GM18520 (cell line): ENCODE measurements at regions not wholly inside any gene's neighbourhood (a gene's known extent, or its start where the extent isn't known, plus 50 kb on each side); places are given as distances from the start of the nearest gene placed in this dataset.

Experiments
- ATAC-seq: cut with Tn5 transposase; IDR thresholded peaks from one replicate; pipeline ENCODE4 v1.9.1; 2021; ENCODE audit not compliant: unreplicated experiment

- no peak for ATAC-seq
These were observed 841.0 kb upstream of the CELF4 start for GRCh38 chr18:38406607-38407006.

GRCh38 chr18:38402509-38402908, 836.9 kb upstream of the CELF4 start:
- ATAC-seq = no peak

- no peak for ATAC-seq
These were observed 831.5 kb upstream of the CELF4 start for GRCh38 chr18:38397094-38397493.

GRCh38 chr18:38386146-38386545, 820.5 kb upstream of the CELF4 start:
- no peak for ATAC-seq

- no peak for ATAC-seq
These were observed 804.4 kb upstream of the CELF4 start for GRCh38 chr18:38369772-38370690.

GRCh38 chr18:38368886-38369285, 803.3 kb upstream of the CELF4 start:
- no peak for ATAC-seq

DNA sequence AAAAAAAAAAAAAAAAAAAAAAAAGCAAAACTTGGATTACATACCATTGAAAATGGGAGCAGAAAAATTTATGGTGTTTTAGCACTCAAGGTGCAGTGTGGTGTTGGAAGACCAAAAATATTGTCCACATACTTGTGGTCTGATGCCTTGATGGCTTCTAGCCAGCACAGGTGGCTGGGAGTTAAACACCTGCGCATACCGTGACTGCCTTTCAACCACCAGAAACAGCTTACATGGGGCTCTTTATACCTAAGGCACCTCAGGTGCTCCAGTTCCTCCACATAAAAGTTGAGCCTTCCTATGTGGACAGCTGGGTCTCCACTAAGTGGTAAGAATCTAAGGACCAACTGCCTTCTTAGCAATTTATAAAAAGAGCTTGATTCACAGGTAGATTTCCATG, 802.6 kb upstream of the CELF4 start:
- ATAC-seq = no peak

- ATAC-seq = no peak
These were observed 801.9 kb upstream of the CELF4 start for GRCh38 chr18:38367473-38367872.

- no peak for ATAC-seq
These were observed 796.7 kb upstream of the CELF4 start for GRCh38 chr18:38362286-38362792.

- ATAC-seq = no peak
These were observed 793.4 kb upstream of the CELF4 start for GRCh38 chr18:38358805-38359657.

DNA sequence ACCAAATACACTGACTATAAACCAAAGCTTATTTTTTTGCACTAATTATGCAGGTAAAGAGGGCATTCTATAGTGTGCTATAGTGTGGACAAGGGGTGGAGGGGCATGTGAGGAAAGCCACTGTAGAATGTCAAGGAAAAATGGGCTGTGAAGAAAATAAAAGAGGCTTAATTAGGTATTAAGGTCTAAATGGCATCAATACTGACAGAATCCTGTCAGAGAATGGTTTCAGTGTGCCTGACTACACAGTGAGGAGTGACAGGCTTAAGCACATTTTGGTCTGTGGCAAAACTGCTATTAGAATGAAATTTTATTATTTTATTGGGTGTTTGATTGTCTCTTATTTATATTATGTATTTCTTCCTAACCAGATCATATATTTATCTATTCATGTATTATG, 787.6 kb upstream of the CELF4 start:
- ATAC-seq = no peak

DNA sequence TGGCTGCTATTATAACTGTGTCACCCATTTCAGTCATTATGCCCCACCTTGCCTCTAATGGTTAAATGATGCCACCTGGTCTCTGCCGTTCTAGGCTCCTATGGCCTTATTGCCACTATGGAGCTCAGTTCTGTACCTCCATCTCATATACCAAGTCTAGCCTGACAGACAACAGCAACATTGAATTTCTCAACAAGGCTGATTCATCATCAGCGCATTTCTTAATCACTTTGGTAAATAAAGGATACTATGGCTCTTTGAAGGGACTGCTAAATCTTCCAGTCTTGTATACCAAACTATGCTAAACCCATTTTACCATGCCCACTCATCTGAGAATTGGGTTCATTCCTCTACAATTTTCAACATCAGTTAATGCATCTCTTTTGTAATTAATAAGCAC, 784.5 kb upstream of the CELF4 start:
- no peak for ATAC-seq

DNA sequence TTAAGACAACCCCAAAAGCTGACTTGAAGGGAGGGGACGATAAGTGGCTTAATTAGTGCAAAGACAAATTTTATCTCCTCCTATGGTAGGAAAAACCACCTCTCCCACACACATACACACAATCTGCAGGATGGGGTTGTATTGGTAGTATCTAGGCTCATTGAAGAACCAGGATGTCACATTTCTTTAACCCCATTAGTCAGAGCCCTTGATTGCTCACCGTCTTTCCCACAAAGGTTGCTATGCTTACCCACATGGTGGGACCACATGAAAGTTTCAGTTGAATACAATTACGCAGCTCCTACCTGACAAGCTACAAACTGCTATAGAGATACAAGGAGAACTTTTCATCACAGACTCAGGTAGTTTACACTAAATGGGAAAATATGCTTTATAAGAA, 765.0 kb upstream of the CELF4 start:
- no peak for ATAC-seq

- no peak for ATAC-seq
These were observed 763.5 kb upstream of the CELF4 start for GRCh38 chr18:38329145-38329544.

- ATAC-seq = no peak
These were observed 756.6 kb upstream of the CELF4 start for GRCh38 chr18:38322206-38322605.

- no peak for ATAC-seq
These were observed 755.7 kb upstream of the CELF4 start for GRCh38 chr18:38321262-38321661.

DNA sequence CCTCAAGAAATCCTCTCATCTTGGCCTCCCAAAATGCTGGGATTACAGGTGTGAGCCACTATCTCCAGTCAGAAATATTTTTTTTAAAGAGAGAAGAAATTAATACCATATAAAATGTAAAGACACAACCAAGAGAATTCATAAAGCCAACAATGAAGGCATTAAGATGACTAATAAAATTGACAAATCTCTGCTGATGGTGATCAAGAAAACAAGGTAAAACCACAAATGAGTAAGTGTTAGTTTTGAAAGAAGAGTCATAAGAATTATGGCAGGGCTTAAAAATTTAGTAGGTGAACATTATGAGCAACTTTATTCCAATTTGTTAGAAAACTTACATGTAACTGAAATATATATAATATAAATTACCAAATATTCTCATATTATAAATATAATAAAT, 752.8 kb upstream of the CELF4 start:
- no peak for ATAC-seq

GRCh38 chr18:38313831-38314230, 748.2 kb upstream of the CELF4 start:
- no peak for ATAC-seq

- ATAC-seq = no peak
These were observed 746.9 kb upstream of the CELF4 start for GRCh38 chr18:38312532-38312931.

DNA sequence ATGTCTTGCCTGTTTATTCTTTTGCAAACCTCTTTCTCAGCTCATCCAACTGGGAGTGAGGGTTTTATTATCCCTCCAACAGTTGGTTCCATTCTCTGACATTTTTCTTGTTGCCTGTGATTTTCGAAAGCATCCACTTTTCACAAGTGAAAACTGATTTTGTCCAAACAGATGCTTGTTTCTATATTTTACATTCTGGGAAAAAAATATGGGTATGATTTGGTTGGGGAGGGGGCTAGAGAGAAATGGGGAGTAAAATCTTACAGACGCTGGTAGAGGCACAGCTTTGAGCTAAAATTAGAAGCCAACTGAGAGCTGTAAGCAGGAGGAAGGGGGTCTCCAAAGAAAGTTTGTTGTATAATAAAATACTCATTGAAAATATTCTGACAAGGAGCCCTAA, 745.3 kb upstream of the CELF4 start:
- ATAC-seq = no peak

DNA sequence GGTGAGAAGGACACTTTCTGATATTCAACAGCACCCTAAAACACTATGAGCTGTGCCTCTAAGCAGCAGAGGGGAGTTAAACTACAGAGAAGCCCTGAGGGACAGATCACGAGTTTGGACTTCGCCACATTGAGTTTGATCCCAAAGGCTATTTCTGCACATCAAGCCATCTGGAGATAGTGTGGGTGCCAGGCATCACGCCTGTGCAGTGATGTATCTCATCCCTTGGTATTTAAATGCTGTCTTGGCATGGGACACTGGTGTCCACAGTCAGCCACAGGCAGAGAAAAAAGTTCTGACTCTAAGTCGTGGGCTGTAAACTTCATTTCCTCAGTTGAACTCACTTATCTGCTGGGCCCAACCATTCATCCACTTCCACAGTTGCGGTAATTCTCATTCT, 742.3 kb upstream of the CELF4 start:
- no peak for ATAC-seq

- ATAC-seq = no peak
These were observed 740.4 kb upstream of the CELF4 start for GRCh38 chr18:38305961-38306360.
